Heart left ventricle (tissue), 16 donors: ENCODE measurements at regions not wholly inside any gene's neighbourhood (a gene's known extent, or its start where the extent isn't known, plus 50 kb on each side); places are given as distances from the start of the nearest gene placed in this dataset.

ENCODE experiments used
- ATAC-seq, 4 donors: fragments of 200-7000 bp; cut with Tn5 transposase; one replicate each; pipeline ENCODE4 v1.9.1; 2020 to 2022; ENCODE audit warnings: moderate library complexity in 4 of 4, mild to moderate bottlenecking in 3 of 4, moderate number of reproducible peaks in 1 of 4
- DNase-seq, 5 donors: peaks; one replicate each; pipeline ENCODE4 v3.0.0-alpha.2; 2020
- H3K27ac ChIP-seq, 12 donors: fragments of 200-600 bp; sonication (generic) in 4 of 12; one replicate each; pipeline versions ENCODE4 v1.5.0 to v1.8.0; 2016 to 2022; ENCODE audit warnings: mild to moderate bottlenecking in 2 of 12
- H3K27me3 ChIP-seq, 9 donors: fragments of 200-600 bp; sonication (generic) in 2 of 9; one replicate each; pipeline versions ENCODE4 v1.5.1 to v1.8.0; 2016 to 2022; ENCODE audit warnings: mild to moderate bottlenecking in 3 of 9
- H3K36me3 ChIP-seq, 9 donors: fragments of 200-600 bp; sonication (generic) in 2 of 9; one replicate each; pipeline versions ENCODE4 v1.5.0 to v1.8.0; 2018 to 2022; ENCODE audit warnings: mild to moderate bottlenecking in 2 of 9
- H3K4me1 ChIP-seq, 12 donors: fragments of 200-600 bp; sonication (generic) in 4 of 12; one replicate each; pipeline versions ENCODE4 v1.5.0 to v1.8.0; 2016 to 2022; ENCODE audit warnings: mild to moderate bottlenecking in 3 of 12
- H3K4me3 ChIP-seq, 12 donors: fragments of 200-600 bp; sonication (generic) in 4 of 12; one replicate each; pipeline versions ENCODE4 v1.5.0 to v1.8.0; 2017 to 2022; ENCODE audit warnings: mild to moderate bottlenecking in 9 of 12, moderate library complexity in 4 of 12
- H3K9me3 ChIP-seq, 12 donors: fragments of 200-600 bp; sonication (generic) in 4 of 12; one replicate each; pipeline versions ENCODE4 v1.5.0 to v1.8.0; 2016 to 2022; ENCODE audit warnings: mild to moderate bottlenecking in 1 of 12
- POLR2A ChIP-seq, 2 donors: fragments of 450-650 bp; IDR thresholded peaks; one replicate each; pipeline ENCODE4 v1.6.1; 2017; ENCODE audit warnings: antibody characterized with exemption in 2 of 2, mild to moderate bottlenecking in 2 of 2, moderate library complexity in 2 of 2
- WGBS, 4 donors: extraction: QIAGEN DNeasy Blood & Tissue Kit in 2 of 4; methylation state at CpG; one replicate each; pipeline versions ENCODE4 v1.1.5 to v1.1.7; 2013 to 2018; 5-methylcytosine and 5-hydroxymethylcytosine counted together
- intact Hi-C, 10 donors: fragments of 100-400 bp; cut with DNase I; formaldehyde crosslinking; loops; one replicate each; pipeline versions ENCODE4 v1.11.1 to v1.14.2; 2022
- TF ChIP-seq, protein P1 (sequence below), 12 donors: fragments of 200-600 bp; sonication (generic) in 4 of 12; IDR thresholded peaks; one replicate each; pipeline versions ENCODE4 v1.5.0 to v1.8.0; 2018 to 2022; ENCODE audit warnings: antibody characterized with exemption in 12 of 12, mild to moderate bottlenecking in 5 of 12
- donor health status: ischemic (EF 13 %, LVEDD 7.1; RV severe dilation, severe dysfunction).
- donor health status: healthy with polysubstance abuse.
- donor health status: DM: no; HTN: yes; CAD: no.
- donor health status: DM: no; HTN: no; CAD: no.
- donor health status: ischemic (EF 25% LVEDD 6.9; RV normal size, moderate dysfunction).
- donor health status: ischemic (EF 25% LVEDD 5.7; RV mildly dilated, moderate dysfunction).
- donor health status: healthy.
- donor health status: DM: yes; HTN: yes; CAD: no.
- donor health status: ischemic (EF 35%, LVEDD 5.7; RV mildly dilated, moderate dysfunction).
- donor health status: nonischemic (EF 11% LVEDD 7.7; RV severe dilation, severe dysfunction).
- donor health status: DM: yes; HTN: yes; CAD: no.
- donor health status: PGD.
- donor health status: ischemic (EF 29% LVEDD 5.4; RV normal size, mild dysfunction).
- donor health status: nonischemic (EF 23%, LVEDD 6.1; RV moderate dilation, normal function).

DNA sequence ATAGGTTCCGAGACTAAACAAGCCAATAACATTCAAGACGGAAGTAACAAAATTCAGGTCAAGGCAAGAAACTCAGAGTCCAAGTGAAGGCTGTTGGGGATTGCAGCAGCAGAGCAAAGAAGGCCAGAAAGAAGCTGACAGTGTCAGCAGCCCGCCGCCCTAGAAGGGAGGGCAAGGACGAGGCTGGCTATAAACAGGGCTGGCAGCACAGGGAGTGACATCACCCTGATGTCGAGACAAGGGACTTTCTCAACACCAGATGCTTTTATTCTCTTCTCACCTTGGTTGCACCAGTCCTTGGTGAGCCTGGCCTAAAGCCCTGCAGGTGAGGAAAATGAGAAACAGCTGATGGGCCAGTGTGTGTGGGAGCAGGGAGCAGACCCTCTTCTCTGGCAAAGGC, 687.7 kb upstream of the NRP1 start:
- DNase-seq (no peak), ATAC-seq (no peak)
- Histone ChIP-seq H3K27me3 (no peaks in the 10 kb centered on the region), H3K36me3 (no peaks in the 10 kb centered on the region), H3K9me3 (peaks cover 0 to 3% (median 0%) of the 10 kb centered on the region in 12 donors), H3K27ac (no peak overlapping the region), H3K4me1 (peaks cover 0 to 2% (median 0%) of the 10 kb centered on the region in 12 donors), H3K4me3 (no peak overlapping the region)
- 76 to 85% (median 80%) methylated on average over 6 of the region's 6 CpGs for WGBS, 4 donors
- no peak for TF ChIP-seq POLR2A (IDR thresholded peaks at IDR 0.05)
- TF ChIP-seq, protein P1, sequence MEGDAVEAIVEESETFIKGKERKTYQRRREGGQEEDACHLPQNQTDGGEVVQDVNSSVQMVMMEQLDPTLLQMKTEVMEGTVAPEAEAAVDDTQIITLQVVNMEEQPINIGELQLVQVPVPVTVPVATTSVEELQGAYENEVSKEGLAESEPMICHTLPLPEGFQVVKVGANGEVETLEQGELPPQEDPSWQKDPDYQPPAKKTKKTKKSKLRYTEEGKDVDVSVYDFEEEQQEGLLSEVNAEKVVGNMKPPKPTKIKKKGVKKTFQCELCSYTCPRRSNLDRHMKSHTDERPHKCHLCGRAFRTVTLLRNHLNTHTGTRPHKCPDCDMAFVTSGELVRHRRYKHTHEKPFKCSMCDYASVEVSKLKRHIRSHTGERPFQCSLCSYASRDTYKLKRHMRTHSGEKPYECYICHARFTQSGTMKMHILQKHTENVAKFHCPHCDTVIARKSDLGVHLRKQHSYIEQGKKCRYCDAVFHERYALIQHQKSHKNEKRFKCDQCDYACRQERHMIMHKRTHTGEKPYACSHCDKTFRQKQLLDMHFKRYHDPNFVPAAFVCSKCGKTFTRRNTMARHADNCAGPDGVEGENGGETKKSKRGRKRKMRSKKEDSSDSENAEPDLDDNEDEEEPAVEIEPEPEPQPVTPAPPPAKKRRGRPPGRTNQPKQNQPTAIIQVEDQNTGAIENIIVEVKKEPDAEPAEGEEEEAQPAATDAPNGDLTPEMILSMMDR (IDR thresholded peaks at IDR 0.05): no peak
- intact Hi-C loops: no loop called here

DNA sequence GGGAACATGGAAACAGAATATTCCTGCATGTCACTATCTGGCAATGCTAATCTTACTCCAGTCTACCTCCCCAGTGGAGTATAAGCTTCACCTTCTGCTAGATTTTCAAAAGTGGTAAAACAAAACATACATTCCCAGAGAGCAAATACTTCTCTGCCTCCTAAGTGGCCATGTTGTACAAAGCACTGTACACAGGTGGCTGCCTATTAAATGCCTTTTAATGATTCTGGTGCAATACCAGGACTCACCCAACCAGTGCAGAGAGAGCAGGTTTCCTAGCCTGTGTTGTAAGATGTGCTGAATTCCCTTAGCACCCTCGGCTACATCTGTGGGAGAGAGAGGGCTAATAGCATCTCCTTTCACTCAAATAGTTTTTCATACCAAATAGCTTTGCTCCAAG, 684.3 kb upstream of the NRP1 start:
- Histone ChIP-seq H3K4me3 (no peak overlapping the region), H3K4me1 (no peaks in the 10 kb centered on the region), H3K27ac (no peak overlapping the region), H3K9me3 (no peaks in the 10 kb centered on the region), H3K27me3 (no peaks in the 10 kb centered on the region), H3K36me3 (no peaks in the 10 kb centered on the region)
- 93 to 100% (median 98%) methylated on average over 1 of the region's 1 CpG for WGBS, 4 donors
- intact Hi-C loops: no loop called here
- no peak for ATAC-seq
- TF ChIP-seq, protein P1 (IDR thresholded peaks at IDR 0.05): no peak
- TF ChIP-seq POLR2A (IDR thresholded peaks at IDR 0.05): no peak
- no peak for DNase-seq

DNA sequence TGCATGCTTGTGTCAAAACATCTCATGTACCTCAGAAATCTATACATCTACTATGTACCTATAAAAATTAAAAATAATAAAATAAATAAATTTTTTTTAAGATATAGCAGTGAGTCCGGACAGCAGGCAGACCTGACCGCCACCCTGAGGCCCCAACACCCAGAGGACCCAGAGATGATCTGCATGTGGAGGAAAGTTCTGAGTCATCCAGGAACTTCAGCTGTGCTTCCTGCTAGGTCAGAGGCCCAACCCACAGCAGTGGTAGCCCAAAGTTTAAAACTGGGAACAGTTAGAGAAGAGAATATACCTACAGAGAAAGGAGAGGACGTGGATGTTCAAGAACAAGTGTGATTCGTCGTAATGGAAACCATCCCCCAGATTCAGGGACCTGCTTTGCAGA, 683.7 kb upstream of the NRP1 start:
- no peak overlapping the region for H3K4me3 ChIP-seq
- H3K36me3 ChIP-seq: no peaks in the 10 kb centered on the region
- TF ChIP-seq, protein P1 (IDR thresholded peaks at IDR 0.05): no peak
- TF ChIP-seq POLR2A (IDR thresholded peaks at IDR 0.05): no peak
- no peaks in the 10 kb centered on the region for H3K27me3 ChIP-seq
- intact Hi-C loops: no loop called here
- no peaks in the 10 kb centered on the region for H3K4me1 ChIP-seq
- H3K9me3 ChIP-seq: no peaks in the 10 kb centered on the region
- no peak for ATAC-seq
- 91 to 94% (median 93%) methylated on average over 5 of the region's 5 CpGs for WGBS, 4 donors
- no peak for DNase-seq
- H3K27ac ChIP-seq: no peak overlapping the region

DNA sequence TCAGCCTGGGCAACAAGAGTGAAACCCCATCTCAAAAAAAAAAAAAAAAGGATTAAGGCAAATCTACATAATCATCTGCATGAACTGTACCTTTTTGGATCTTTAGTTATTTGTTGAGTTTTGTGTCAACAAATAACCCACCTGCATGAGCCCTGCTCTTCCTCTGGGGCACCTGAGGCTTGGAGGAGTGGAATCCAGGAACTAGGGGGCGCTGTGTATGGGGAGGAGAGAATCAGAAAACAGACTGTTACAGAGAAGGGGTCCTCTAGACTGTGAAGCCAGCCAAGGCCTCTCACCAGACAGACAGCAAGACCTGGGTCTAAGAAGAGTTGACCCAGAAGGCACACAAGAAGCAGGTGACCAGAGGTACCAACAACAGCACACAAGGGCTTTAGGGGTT, 682.8 kb upstream of the NRP1 start:
- no peak for ATAC-seq
- WGBS, 4 donors: 61 to 67% (median 62%) methylated on average over 1 of the region's 1 CpG
- Histone ChIP-seq H3K9me3 (no peaks in the 10 kb centered on the region), H3K4me1 (no peaks in the 10 kb centered on the region), H3K4me3 (no peak overlapping the region), H3K36me3 (no peaks in the 10 kb centered on the region), H3K27me3 (no peaks in the 10 kb centered on the region), H3K27ac (no peak overlapping the region)
- no peak for DNase-seq
- intact Hi-C loops: no loop called here
- no peak for TF ChIP-seq POLR2A (IDR thresholded peaks at IDR 0.05)
- TF ChIP-seq, protein P1 (IDR thresholded peaks at IDR 0.05): no peak
